ENCODE measurements at regions not wholly inside any gene's neighbourhood (a gene's known extent, or its start where the extent isn't known, plus 50 kb on each side); places are given as distances from the start of the nearest gene placed in this dataset.

- DNase-seq (ENCODE audit: low read depth, low spot score), result no peak
- no peak for TF ChIP-seq EZH2 (IDR thresholded peaks at IDR 0.05; ENCODE audit: low read length)
- no peak for TF ChIP-seq CTCF (optimal IDR thresholded peaks at IDR 0.05 in 1 of 3, IDR thresholded peaks at IDR 0.05 in 1 of 3, conservative IDR thresholded peaks at IDR 0.05 in 1 of 3; ENCODE audit: extremely low read depth in 1 of 3, insufficient read depth in 2 of 3, low read length in 3 of 3)
- H3K4me2 ChIP-seq (ENCODE audit: control insufficient read depth, extremely low read depth, insufficient read depth, low read depth, low read length), result no peak overlapping the region
- FAIRE-seq, result no peak
- dilution Hi-C loops (cut with MboI; ENCODE audit: extremely low pct_ligation_motif_present, low sequenced_read_pairs), result no loop called here
- no peaks in the 10 kb centered on the region for H3K9me3 ChIP-seq (ENCODE audit: control insufficient read depth, low read depth, low read length)
- H3K9ac ChIP-seq (ENCODE audit: control insufficient read depth, extremely low read depth, insufficient read depth, low read length), result no peak overlapping the region
- no peaks in the 10 kb centered on the region for H3K4me1 ChIP-seq (ENCODE audit: control insufficient read depth, extremely low read depth, insufficient read depth, low read length)
- H3K9me1 ChIP-seq (ENCODE audit: control insufficient read depth, extremely low read depth, insufficient read depth, low read length), result no peaks in the 10 kb centered on the region
- no peak overlapping the region for H3K27ac ChIP-seq (ENCODE audit: control insufficient read depth, insufficient read depth, low read length)
- no peaks in the 10 kb centered on the region for H3K79me2 ChIP-seq (ENCODE audit: control insufficient read depth, insufficient read depth, low read length)
- no peaks in the 10 kb centered on the region for H3K27me3 ChIP-seq (ENCODE audit: control insufficient read depth, extremely low read depth, insufficient read depth, low read length)
- H2AFZ ChIP-seq (ENCODE audit: control insufficient read depth, low read length), result no peak overlapping the region
- no peak overlapping the region for H3K4me3 ChIP-seq (ENCODE audit: control insufficient read depth in 2 of 3, extremely low read depth in 1 of 3, insufficient read depth in 2 of 3, low read depth in 1 of 3, low read length in 3 of 3)
- H4K20me1 ChIP-seq (ENCODE audit: control insufficient read depth, extremely low read depth, insufficient read depth, low read length), result no peaks in the 10 kb centered on the region
- H3K36me3 ChIP-seq (ENCODE audit: control insufficient read depth in 2 of 2, extremely low read depth in 1 of 2, insufficient read depth in 2 of 2, low read length in 2 of 2), result no peaks in the 10 kb centered on the region
Observed at GRCh38 chr2:223439184-223439583, 163.0 kb downstream of the SCG2 start.

GRCh38 chr2:223439786-223440185, 162.4 kb downstream of the SCG2 start:
- Histone ChIP-seq H4K20me1 (ENCODE audit: control insufficient read depth, extremely low read depth, insufficient read depth, low read length) (no peaks in the 10 kb centered on the region), H2AFZ (ENCODE audit: control insufficient read depth, low read length) (no peak overlapping the region), H3K4me3 (ENCODE audit: control insufficient read depth in 2 of 3, extremely low read depth in 1 of 3, insufficient read depth in 2 of 3, low read depth in 1 of 3, low read length in 3 of 3) (no peak overlapping the region), H3K79me2 (ENCODE audit: control insufficient read depth, insufficient read depth, low read length) (no peaks in the 10 kb centered on the region), H3K9me1 (ENCODE audit: control insufficient read depth, extremely low read depth, insufficient read depth, low read length) (no peaks in the 10 kb centered on the region), H3K27ac (ENCODE audit: control insufficient read depth, insufficient read depth, low read length) (no peak overlapping the region), H3K4me2 (ENCODE audit: control insufficient read depth, extremely low read depth, insufficient read depth, low read depth, low read length) (no peak overlapping the region), H3K9me3 (ENCODE audit: control insufficient read depth, low read depth, low read length) (no peaks in the 10 kb centered on the region), H3K36me3 (ENCODE audit: control insufficient read depth in 2 of 2, extremely low read depth in 1 of 2, insufficient read depth in 2 of 2, low read length in 2 of 2) (no peaks in the 10 kb centered on the region), H3K27me3 (ENCODE audit: control insufficient read depth, extremely low read depth, insufficient read depth, low read length) (no peaks in the 10 kb centered on the region), H3K4me1 (ENCODE audit: control insufficient read depth, extremely low read depth, insufficient read depth, low read length) (no peaks in the 10 kb centered on the region), H3K9ac (ENCODE audit: control insufficient read depth, extremely low read depth, insufficient read depth, low read length) (no peak overlapping the region)
- FAIRE-seq (no peak), DNase-seq (ENCODE audit: low read depth, low spot score) (no peak)
- TF ChIP-seq CTCF (optimal IDR thresholded peaks at IDR 0.05 in 1 of 3, IDR thresholded peaks at IDR 0.05 in 1 of 3, conservative IDR thresholded peaks at IDR 0.05 in 1 of 3; ENCODE audit: extremely low read depth in 1 of 3, insufficient read depth in 2 of 3, low read length in 3 of 3), result no peak
- no peak for TF ChIP-seq EZH2 (IDR thresholded peaks at IDR 0.05; ENCODE audit: low read length)
- dilution Hi-C loops (cut with MboI; ENCODE audit: extremely low pct_ligation_motif_present, low sequenced_read_pairs), result no loop called here

Measured in keratinocyte (primary cell).